Fibroblast of lung (primary cell): ENCODE measurements at regions not wholly inside any gene's neighbourhood (a gene's known extent, or its start where the extent isn't known, plus 50 kb on each side); places are given as distances from the start of the nearest gene placed in this dataset.

Source experiments
- DNase-seq, 2 donors: peaks; one replicate each; pipeline versions ENCODE4 v3.0.0 to v3.0.0-alpha.2; 2010; ENCODE audit warnings: low read depth in 2 of 2
- H2AFZ ChIP-seq: 2 replicates; pipeline ENCODE4 v1.5.1; 2012; ENCODE audit warnings: low read length, control low read depth, inconsistent platforms
- H3K27ac ChIP-seq: 2 replicates; pipeline ENCODE4 v1.5.1; 2011; ENCODE audit warnings: low read length, control low read depth; ENCODE audit not compliant: insufficient read depth
- H3K27me3 ChIP-seq: 2 replicates; pipeline ENCODE4 v1.5.1; 2011; ENCODE audit warnings: mild to moderate bottlenecking, low read length; ENCODE audit not compliant: control insufficient read depth, insufficient read depth
- H3K36me3 ChIP-seq: 2 replicates; pipeline ENCODE4 v1.5.1; 2011; ENCODE audit warnings: low read length; ENCODE audit not compliant: control insufficient read depth, insufficient read depth
- H3K4me1 ChIP-seq: 2 replicates; pipeline ENCODE4 v1.5.1; 2011; ENCODE audit warnings: low read length; ENCODE audit not compliant: control insufficient read depth, insufficient read depth; ENCODE audit errors: extremely low read depth
- H3K4me2 ChIP-seq: 2 replicates; pipeline ENCODE4 v1.5.1; 2011; ENCODE audit warnings: low read length, control low read depth; ENCODE audit not compliant: insufficient read depth; ENCODE audit errors: extremely low read depth
- H3K4me3 ChIP-seq, 4 experiments: fragments of 200-600 bp in 1 of 4; sonication (generic) in 1 of 4; replicated peaks in 1 of 4; 2 replicates each; pipeline ENCODE4 v1.5.1; 2011 to 2016; ENCODE audit warnings: low read length in 4 of 4, low read depth in 3 of 4, mild to moderate bottlenecking in 3 of 4, control low read depth in 2 of 4, inconsistent platforms in 1 of 4, mixed read lengths in 1 of 4; ENCODE audit not compliant: insufficient read depth in 1 of 4; ENCODE audit errors: control extremely low read depth in 1 of 4
- H3K79me2 ChIP-seq: 2 replicates; pipeline ENCODE4 v1.5.1; 2012; ENCODE audit warnings: mild to moderate bottlenecking, low read length, inconsistent platforms; ENCODE audit not compliant: control insufficient read depth, insufficient read depth
- H3K9ac ChIP-seq: 2 replicates; pipeline ENCODE4 v1.5.1; 2011; ENCODE audit warnings: mild to moderate bottlenecking, low read length, control low read depth; ENCODE audit not compliant: insufficient read depth
- H3K9me3 ChIP-seq: 2 replicates; pipeline ENCODE4 v1.5.1; 2012; ENCODE audit warnings: low read depth, low read length; ENCODE audit not compliant: control insufficient read depth, insufficient read depth
- H4K20me1 ChIP-seq: 2 replicates; pipeline ENCODE4 v1.5.1; 2011; ENCODE audit warnings: low read length; ENCODE audit not compliant: control insufficient read depth, insufficient read depth; ENCODE audit errors: extremely low read depth
- EZH2 ChIP-seq: IDR thresholded peaks from 2 replicates; pipeline ENCODE4 v1.5.1; 2012; ENCODE audit warnings: low read length, control low read depth, mild to moderate bottlenecking; ENCODE audit errors: missing control alignments
- TF ChIP-seq, protein P1 (sequence below), 2 donors: IDR thresholded peaks in 1 of 2; conservative IDR thresholded peaks in 1 of 2; 1 replicate in 1 of 2; 2 replicates in 1 of 2; pipeline ENCODE4 v1.5.1; 2011 to 2012; ENCODE audit warnings: low read length in 2 of 2, control low read depth in 1 of 2, inconsistent platforms in 1 of 2, low read depth in 1 of 2, mild to moderate bottlenecking in 1 of 2

DNA sequence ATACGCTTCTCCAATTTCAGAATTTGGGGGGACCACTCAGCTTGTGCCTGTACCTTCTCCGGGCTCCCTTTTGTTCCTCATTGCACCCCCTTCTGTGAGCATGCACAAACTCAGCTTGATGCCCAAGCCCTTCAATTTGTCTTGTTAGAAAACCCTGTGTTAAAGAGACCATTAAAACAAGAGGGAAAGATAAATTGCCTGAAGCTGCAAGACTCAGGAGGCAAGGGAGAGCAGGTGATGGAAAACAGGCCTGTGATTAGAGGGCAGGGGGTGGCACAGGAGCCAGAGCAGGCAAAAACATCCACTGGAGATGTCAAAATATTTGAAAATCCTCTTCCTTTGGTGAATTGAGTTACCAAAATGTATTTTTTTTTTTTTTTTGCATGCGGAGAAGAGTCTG lies 121.7 kb downstream of the MIAT start:
- Histone ChIP-seq H3K36me3 (peaks cover 3% of the 10 kb centered on the region), H3K27ac (no peak overlapping the region), H3K4me3 (no peak overlapping the region), H3K4me1 (no peaks in the 10 kb centered on the region), H3K4me2 (no peak overlapping the region), H4K20me1 (no peaks in the 10 kb centered on the region), H3K9ac (no peak overlapping the region), H3K27me3 (no peaks in the 10 kb centered on the region), H3K79me2 (no peaks in the 10 kb centered on the region), H2AFZ (no peak overlapping the region), H3K9me3 (no peaks in the 10 kb centered on the region)
- DNase-seq, result no peak
- TF ChIP-seq, protein P1, sequence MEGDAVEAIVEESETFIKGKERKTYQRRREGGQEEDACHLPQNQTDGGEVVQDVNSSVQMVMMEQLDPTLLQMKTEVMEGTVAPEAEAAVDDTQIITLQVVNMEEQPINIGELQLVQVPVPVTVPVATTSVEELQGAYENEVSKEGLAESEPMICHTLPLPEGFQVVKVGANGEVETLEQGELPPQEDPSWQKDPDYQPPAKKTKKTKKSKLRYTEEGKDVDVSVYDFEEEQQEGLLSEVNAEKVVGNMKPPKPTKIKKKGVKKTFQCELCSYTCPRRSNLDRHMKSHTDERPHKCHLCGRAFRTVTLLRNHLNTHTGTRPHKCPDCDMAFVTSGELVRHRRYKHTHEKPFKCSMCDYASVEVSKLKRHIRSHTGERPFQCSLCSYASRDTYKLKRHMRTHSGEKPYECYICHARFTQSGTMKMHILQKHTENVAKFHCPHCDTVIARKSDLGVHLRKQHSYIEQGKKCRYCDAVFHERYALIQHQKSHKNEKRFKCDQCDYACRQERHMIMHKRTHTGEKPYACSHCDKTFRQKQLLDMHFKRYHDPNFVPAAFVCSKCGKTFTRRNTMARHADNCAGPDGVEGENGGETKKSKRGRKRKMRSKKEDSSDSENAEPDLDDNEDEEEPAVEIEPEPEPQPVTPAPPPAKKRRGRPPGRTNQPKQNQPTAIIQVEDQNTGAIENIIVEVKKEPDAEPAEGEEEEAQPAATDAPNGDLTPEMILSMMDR (conservative IDR thresholded peaks at IDR 0.05 in 1 of 2, IDR thresholded peaks at IDR 0.05 in 1 of 2; ENCODE audit: low read depth in 1 of 2, low read length in 2 of 2), result no peak
- TF ChIP-seq EZH2, result no peak

DNA sequence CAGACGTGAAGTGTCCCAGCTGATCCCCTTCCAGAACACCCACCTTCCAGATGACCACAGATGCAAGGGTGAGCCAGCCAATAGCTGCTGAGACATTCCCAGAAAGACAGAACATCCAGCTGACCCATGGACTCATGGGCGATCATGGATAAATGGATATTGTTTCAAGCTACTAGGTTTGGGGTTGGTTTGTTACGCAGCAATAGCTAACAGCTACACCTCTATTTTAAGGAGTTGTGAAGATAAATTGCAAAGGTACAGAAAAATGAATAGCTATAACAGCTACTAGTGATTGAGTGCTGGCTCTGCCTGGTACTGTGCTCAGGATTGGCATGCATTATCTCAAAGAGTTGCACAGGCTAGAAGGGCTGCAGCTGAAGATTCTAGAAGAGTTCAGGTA lies 122.5 kb downstream of the MIAT start:
- H3K36me3 ChIP-seq, result peaks cover 3% of the 10 kb centered on the region
- H3K9me3 ChIP-seq, result no peaks in the 10 kb centered on the region
- no peak overlapping the region for H3K9ac ChIP-seq
- H3K4me2 ChIP-seq, result no peak overlapping the region
- DNase-seq, result no peak
- H3K27me3 ChIP-seq, result no peaks in the 10 kb centered on the region
- H4K20me1 ChIP-seq, result no peaks in the 10 kb centered on the region
- H3K4me3 ChIP-seq, result no peak overlapping the region
- H3K79me2 ChIP-seq, result no peaks in the 10 kb centered on the region
- H3K4me1 ChIP-seq, result no peaks in the 10 kb centered on the region
- no peak overlapping the region for H3K27ac ChIP-seq
- TF ChIP-seq, protein P1 (conservative IDR thresholded peaks at IDR 0.05 in 1 of 2, IDR thresholded peaks at IDR 0.05 in 1 of 2; ENCODE audit: low read depth in 1 of 2, low read length in 2 of 2), result no peak
- no peak for TF ChIP-seq EZH2
- no peak overlapping the region for H2AFZ ChIP-seq

DNA sequence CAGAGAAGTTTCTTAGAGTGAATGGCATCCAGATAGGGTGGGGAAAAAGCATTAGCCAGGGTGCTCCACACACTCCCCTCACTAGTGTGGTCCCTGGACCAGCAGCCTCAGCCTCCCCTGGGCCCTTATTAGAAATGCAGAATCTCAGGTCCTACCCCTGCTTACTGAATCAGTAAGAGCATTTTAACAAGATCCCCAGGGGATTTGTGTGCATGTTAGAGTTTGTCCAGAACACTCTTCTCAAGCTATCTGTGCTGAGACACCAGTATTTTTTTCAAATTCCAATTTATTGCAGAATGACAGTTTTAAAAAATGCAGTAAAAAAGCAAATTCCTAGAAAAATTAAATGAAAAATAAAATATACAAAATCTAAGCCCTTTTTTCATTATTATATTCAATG lies 123.1 kb downstream of the MIAT start:
- H3K79me2 ChIP-seq, result no peaks in the 10 kb centered on the region
- H3K27me3 ChIP-seq, result no peaks in the 10 kb centered on the region
- peaks cover 3% of the 10 kb centered on the region for H3K36me3 ChIP-seq
- no peak overlapping the region for H3K27ac ChIP-seq
- no peak for TF ChIP-seq EZH2
- TF ChIP-seq, protein P1 (conservative IDR thresholded peaks at IDR 0.05 in 1 of 2, IDR thresholded peaks at IDR 0.05 in 1 of 2; ENCODE audit: low read depth in 1 of 2, low read length in 2 of 2), result no peak
- no peak overlapping the region for H3K9ac ChIP-seq
- no peak for DNase-seq
- H4K20me1 ChIP-seq, result no peaks in the 10 kb centered on the region
- no peak overlapping the region for H3K4me3 ChIP-seq
- H2AFZ ChIP-seq, result no peak overlapping the region
- no peaks in the 10 kb centered on the region for H3K9me3 ChIP-seq
- no peak overlapping the region for H3K4me2 ChIP-seq
- no peaks in the 10 kb centered on the region for H3K4me1 ChIP-seq
